SK-N-SH treated with all-trans-retinoic acid at 6 μM for 48 hours (cell line): ENCODE measurements at regions not wholly inside any gene's neighbourhood (a gene's known extent, or its start where the extent isn't known, plus 50 kb on each side); places are given as distances from the start of the nearest gene placed in this dataset.

Source experiments
- BACH2 ChIP-seq: fragments of 250-450 bp; sonication (Bioruptor Pico); IDR thresholded peaks from 2 replicates; pipeline ENCODE4 v1.9.0; 2021; ENCODE audit warnings: mild to moderate bottlenecking, borderline replicate concordance
- POU6F1 ChIP-seq: fragments of 250-450 bp; sonication (Bioruptor Pico); IDR thresholded peaks from 2 replicates; pipeline ENCODE4 v1.8.0; 2021; ENCODE audit warnings: low read depth, mild to moderate bottlenecking, moderate library complexity, borderline replicate concordance
- RARB ChIP-seq: fragments of 250-450 bp; sonication (Bioruptor Pico); IDR thresholded peaks from 2 replicates; pipeline ENCODE4 v1.8.0; 2021; ENCODE audit warnings: mild to moderate bottlenecking, moderate library complexity
- TCF4 ChIP-seq: fragments of 250-450 bp; sonication (Bioruptor Pico); IDR thresholded peaks from 2 replicates; pipeline ENCODE4 v1.8.0; 2021; ENCODE audit warnings: mild to moderate bottlenecking, moderate library complexity, borderline replicate concordance

- TF ChIP-seq BACH2 (CRISPR knock-in tag), result no peak
- TF ChIP-seq TCF4, result no peak
- no peak for TF ChIP-seq POU6F1
- no peak for TF ChIP-seq RARB (CRISPR knock-in tag)
Measured at GRCh38 chr4:1576304-1576960, 107.7 kb downstream of the FAM53A start.
